Mammary epithelial cell (primary cell): ENCODE measurements at regions not wholly inside any gene's neighbourhood (a gene's known extent, or its start where the extent isn't known, plus 50 kb on each side); places are given as distances from the start of the nearest gene placed in this dataset.

Experiments
- EZH2 ChIP-seq: IDR thresholded peaks from 2 replicates; pipeline ENCODE4 v1.6.1; 2012; ENCODE audit warnings: low read length, inconsistent platforms, borderline replicate concordance
- TF ChIP-seq, protein P1 (sequence below), 2 donors: IDR thresholded peaks in 1 of 2; conservative IDR thresholded peaks in 1 of 2; 2 replicates each; pipeline ENCODE4 v1.5.1; 2011 to 2012; ENCODE audit warnings: inconsistent platforms in 2 of 2, low read length in 2 of 2, mild to moderate bottlenecking in 2 of 2, control low read depth in 1 of 2, low read depth in 1 of 2; ENCODE audit not compliant: insufficient read depth in 1 of 2; ENCODE audit errors: extremely low read depth in 1 of 2

DNA sequence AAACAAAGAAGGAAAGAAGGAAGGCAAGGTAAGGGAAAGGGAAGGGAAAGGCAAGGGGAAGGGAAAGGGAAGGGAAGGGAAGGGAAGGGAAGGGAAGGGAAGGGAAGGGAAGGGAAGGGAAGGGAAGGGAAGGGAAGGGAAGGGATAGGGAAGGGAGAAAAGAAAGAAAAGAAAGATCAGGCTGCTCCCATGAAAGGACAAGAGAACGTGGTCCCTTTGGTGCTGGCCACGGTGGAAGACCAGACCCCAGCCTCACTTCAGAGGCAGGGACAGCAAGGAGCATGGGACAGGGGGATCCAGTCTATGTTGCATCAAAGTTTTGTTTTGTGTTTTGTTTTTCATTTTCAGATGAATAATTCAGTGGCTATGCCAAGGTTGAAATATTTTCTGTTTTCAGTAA lies 111.4 kb upstream of the IGF1R start:
- TF ChIP-seq, protein P1, sequence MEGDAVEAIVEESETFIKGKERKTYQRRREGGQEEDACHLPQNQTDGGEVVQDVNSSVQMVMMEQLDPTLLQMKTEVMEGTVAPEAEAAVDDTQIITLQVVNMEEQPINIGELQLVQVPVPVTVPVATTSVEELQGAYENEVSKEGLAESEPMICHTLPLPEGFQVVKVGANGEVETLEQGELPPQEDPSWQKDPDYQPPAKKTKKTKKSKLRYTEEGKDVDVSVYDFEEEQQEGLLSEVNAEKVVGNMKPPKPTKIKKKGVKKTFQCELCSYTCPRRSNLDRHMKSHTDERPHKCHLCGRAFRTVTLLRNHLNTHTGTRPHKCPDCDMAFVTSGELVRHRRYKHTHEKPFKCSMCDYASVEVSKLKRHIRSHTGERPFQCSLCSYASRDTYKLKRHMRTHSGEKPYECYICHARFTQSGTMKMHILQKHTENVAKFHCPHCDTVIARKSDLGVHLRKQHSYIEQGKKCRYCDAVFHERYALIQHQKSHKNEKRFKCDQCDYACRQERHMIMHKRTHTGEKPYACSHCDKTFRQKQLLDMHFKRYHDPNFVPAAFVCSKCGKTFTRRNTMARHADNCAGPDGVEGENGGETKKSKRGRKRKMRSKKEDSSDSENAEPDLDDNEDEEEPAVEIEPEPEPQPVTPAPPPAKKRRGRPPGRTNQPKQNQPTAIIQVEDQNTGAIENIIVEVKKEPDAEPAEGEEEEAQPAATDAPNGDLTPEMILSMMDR (conservative IDR thresholded peaks at IDR 0.05 in 1 of 2, IDR thresholded peaks at IDR 0.05 in 1 of 2; ENCODE audit: extremely low read depth in 1 of 2, insufficient read depth in 1 of 2, low read depth in 1 of 2, low read length in 2 of 2): no peak
- no peak for TF ChIP-seq EZH2
